ENCODE measurements at regions not wholly inside any gene's neighbourhood (a gene's known extent, or its start where the extent isn't known, plus 50 kb on each side); places are given as distances from the start of the nearest gene placed in this dataset.
"Not testable (repeated sequence)": the region's sequence is repeated elsewhere in the genome, so short reads cannot be mapped to it uniquely, and the experiment has no call there.

DNA sequence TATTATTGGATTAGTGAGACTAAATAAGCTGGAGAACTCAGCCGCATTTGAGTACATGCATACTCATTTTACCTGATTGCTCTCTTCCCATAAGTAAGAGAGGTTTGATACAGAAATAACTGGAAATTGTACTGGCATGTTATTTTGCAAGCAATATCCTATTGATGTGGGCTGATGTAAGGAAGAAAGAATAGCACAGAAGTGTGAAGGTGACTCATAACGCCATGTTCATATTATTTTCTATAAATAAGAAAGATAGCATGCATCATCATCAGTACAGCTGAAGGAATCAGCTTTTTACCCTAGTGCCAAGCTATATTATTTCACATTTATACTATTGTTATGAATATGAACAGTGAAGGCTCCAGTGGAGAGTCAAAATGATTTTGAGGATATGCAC is 138.3 kb upstream of the FAM47A start:
- no peak for DNase-seq
- no peak for TF ChIP-seq CTCF (IDR thresholded peaks at IDR 0.05)
- no peak for TF ChIP-seq POLR2A (IDR thresholded peaks at IDR 0.05)
- no peaks in the 10 kb centered on the region for H3K27me3 ChIP-seq
- H3K9me3 ChIP-seq = no peaks in the 10 kb centered on the region
- H3K36me3 ChIP-seq = no peaks in the 10 kb centered on the region
- H3K27ac ChIP-seq = no peak overlapping the region
- no peaks in the 10 kb centered on the region for H3K4me1 ChIP-seq
- H3K4me3 ChIP-seq = no peak overlapping the region

GRCh38 chrX:34238896-34239295 is 106.8 kb upstream of the FAM47A start:
- DNase-seq = no peak
- Histone ChIP-seq H3K27me3 (no peaks in the 10 kb centered on the region), H3K36me3 (no peaks in the 10 kb centered on the region), H3K9me3 (no peaks in the 10 kb centered on the region), H3K27ac (no peak overlapping the region), H3K4me3 (no peak overlapping the region), H3K4me1 (no peaks in the 10 kb centered on the region)
- TF ChIP-seq CTCF (IDR thresholded peaks at IDR 0.05) (no peak), POLR2A (IDR thresholded peaks at IDR 0.05) (no peak)

GRCh38 chrX:34230156-34230555 is 98.0 kb upstream of the FAM47A start:
- H3K4me3 ChIP-seq, DNase-seq, H3K27me3 ChIP-seq, H3K9me3 ChIP-seq, H3K27ac ChIP-seq, H3K4me1 ChIP-seq, H3K36me3 ChIP-seq: not testable (repeated sequence)

DNA sequence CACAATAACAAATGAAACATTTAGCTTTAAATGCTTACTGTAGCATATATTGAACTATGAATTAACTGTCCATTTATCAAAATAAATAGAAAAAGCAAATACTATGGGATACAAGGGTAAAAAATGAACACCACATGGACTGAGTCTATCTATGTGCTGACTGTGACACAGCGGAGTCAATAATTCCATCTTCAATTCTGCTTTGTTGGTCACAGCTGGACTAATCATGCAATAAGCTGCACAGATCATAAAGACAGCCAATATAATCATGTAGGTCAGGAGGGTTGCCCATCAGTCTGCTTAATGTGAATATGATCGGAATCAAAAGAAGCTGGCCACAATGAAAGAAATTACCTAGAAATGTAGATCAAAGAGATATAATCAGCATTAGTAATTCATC is 95.7 kb upstream of the FAM47A start:
- TF ChIP-seq CTCF (IDR thresholded peaks at IDR 0.05) = no peak
- TF ChIP-seq POLR2A (IDR thresholded peaks at IDR 0.05) = no peak
- Histone ChIP-seq H3K4me3 (no peak overlapping the region), H3K4me1 (no peaks in the 10 kb centered on the region), H3K9me3 (no peaks in the 10 kb centered on the region), H3K36me3 (no peaks in the 10 kb centered on the region), H3K27ac (no peak overlapping the region), H3K27me3 (no peaks in the 10 kb centered on the region)
- DNase-seq = no peak

GRCh38 chrX:34223574-34223973 is 91.5 kb upstream of the FAM47A start:
- Histone ChIP-seq H3K4me1 (no peaks in the 10 kb centered on the region), H3K27ac (no peak overlapping the region), H3K9me3 (no peaks in the 10 kb centered on the region), H3K36me3 (no peaks in the 10 kb centered on the region), H3K4me3 (no peak overlapping the region), H3K27me3 (no peaks in the 10 kb centered on the region)
- no peak for DNase-seq
- no peak for TF ChIP-seq CTCF (IDR thresholded peaks at IDR 0.05)
- TF ChIP-seq POLR2A (IDR thresholded peaks at IDR 0.05) = no peak

DNA sequence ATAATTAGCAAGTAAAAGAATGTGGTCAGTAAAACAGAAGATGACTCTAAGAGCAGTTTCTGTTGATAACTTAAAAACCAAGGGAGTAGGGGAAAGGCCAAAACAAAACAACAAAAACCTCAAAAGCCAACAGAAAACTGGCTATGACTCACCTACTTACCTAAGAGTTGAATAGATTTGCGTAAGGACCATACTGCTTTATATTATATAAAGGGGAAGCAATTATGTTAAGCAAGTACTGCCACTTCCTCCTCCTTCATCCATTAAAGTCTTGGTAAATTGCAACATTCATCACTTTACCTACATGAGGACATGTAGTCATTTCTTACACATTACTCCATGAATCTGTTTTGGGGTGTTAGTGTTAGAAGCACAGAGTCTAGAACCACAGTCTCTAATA is 85.9 kb upstream of the FAM47A start:
- no peak for DNase-seq
- no peak for TF ChIP-seq POLR2A (IDR thresholded peaks at IDR 0.05)
- no peak for TF ChIP-seq CTCF (IDR thresholded peaks at IDR 0.05)
- Histone ChIP-seq H3K9me3 (no peaks in the 10 kb centered on the region), H3K27me3 (no peaks in the 10 kb centered on the region), H3K27ac (no peak overlapping the region), H3K4me3 (no peak overlapping the region), H3K4me1 (no peaks in the 10 kb centered on the region), H3K36me3 (no peaks in the 10 kb centered on the region)

Measured in Peyer's patch (tissue), 4 donors.